Fibroblast of skin of back (primary cell): ENCODE measurements at regions not wholly inside any gene's neighbourhood (a gene's known extent, or its start where the extent isn't known, plus 50 kb on each side); places are given as distances from the start of the nearest gene placed in this dataset.

Experiments used
- DNase-seq: peaks from one replicate; pipeline ENCODE4 v3.0.0-alpha.2; 2013

DNA sequence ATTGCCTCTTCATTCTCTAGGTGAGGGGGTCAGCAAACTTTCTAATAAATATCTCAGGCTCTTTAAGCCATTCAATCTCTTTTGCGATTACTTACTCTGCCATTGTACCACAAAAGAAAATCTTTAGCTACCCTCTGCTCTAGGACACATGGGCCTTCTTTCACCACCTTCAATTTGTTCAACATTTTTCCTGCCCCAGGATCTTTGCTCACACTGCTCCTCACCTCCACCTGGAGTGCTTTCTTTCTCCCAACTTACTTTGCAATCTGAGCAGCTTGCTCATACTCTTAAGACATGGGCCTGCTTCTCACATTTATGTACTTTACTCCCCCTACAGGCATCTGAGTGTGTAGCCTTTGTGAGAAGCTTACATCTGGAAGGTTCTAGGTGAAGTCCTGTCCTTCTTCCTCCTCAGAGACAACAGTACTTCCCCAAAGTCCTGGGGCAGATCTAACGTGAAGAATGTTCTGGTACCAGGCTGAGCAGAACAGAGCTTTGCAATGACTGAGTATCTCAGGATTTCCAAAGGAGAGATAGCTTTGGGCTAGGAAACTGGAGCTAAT lies 55.0 kb upstream of the PRDM5 start:
- peak; percentile 60 for DNase-seq

GRCh38 chr4:120973207-120973606 lies 50.7 kb upstream of the PRDM5 start:
- no peak for DNase-seq
